Suprapubic skin (tissue), 4 donors: ENCODE measurements at regions not wholly inside any gene's neighbourhood (a gene's known extent, or its start where the extent isn't known, plus 50 kb on each side); places are given as distances from the start of the nearest gene placed in this dataset.

Experiments used
- CTCF ChIP-seq, 2 donors: fragments of 200-600 bp in 1 of 2; fragments of 450-650 bp in 1 of 2; sonication (generic) in 1 of 2; IDR thresholded peaks; one replicate each; pipeline ENCODE4 v1.5.1; 2016 to 2019; ENCODE audit warnings: antibody characterized with exemption in 2 of 2, mild to moderate bottlenecking in 1 of 2, moderate library complexity in 1 of 2
- EP300 ChIP-seq: sonication (generic); formaldehyde crosslinking; IDR thresholded peaks from one replicate; pipeline ENCODE4 v1.6.1; 2017; ENCODE audit warnings: antibody characterized with exemption
- POLR2A ChIP-seq, 2 donors: fragments of 450-650 bp; IDR thresholded peaks; one replicate each; pipeline ENCODE4 v1.6.1; 2017; ENCODE audit warnings: antibody characterized with exemption in 2 of 2, mild to moderate bottlenecking in 2 of 2, moderate library complexity in 2 of 2
- POLR2AphosphoS5 ChIP-seq, 3 donors: sonication (generic); formaldehyde crosslinking; IDR thresholded peaks; one replicate each; pipeline ENCODE4 v1.6.1; 2017; ENCODE audit warnings: antibody characterized with exemption in 3 of 3

- no peak for TF ChIP-seq CTCF (IDR thresholded peaks at IDR 0.05)
- no peak for TF ChIP-seq POLR2AphosphoS5 (IDR thresholded peaks at IDR 0.05)
- no peak for TF ChIP-seq EP300
- TF ChIP-seq POLR2A (IDR thresholded peaks at IDR 0.05) = no peak
Observed at GRCh38 chr7:25652366-25652765, 424.1 kb upstream of the NPVF start.
